Stromal cell of bone marrow (primary cell): ENCODE measurements at regions not wholly inside any gene's neighbourhood (a gene's known extent, or its start where the extent isn't known, plus 50 kb on each side); places are given as distances from the start of the nearest gene placed in this dataset.
"Not testable (repeated sequence)": the region's sequence is repeated elsewhere in the genome, so short reads cannot be mapped to it uniquely, and the experiment has no call there.

Experiments used
- DNase-seq: peaks from one replicate; pipeline ENCODE4 v3.0.0-alpha.2; 2012; ENCODE audit warnings: low read depth

GRCh38 chr14:27245947-27246346, 648.1 kb upstream of the NOVA1 start:
- no peak for DNase-seq

GRCh38 chr14:27253966-27254365, 656.1 kb upstream of the NOVA1 start:
- DNase-seq, result no peak

- DNase-seq, result no peak
Measured at GRCh38 chr14:27256805-27257204, 659.0 kb upstream of the NOVA1 start.

GRCh38 chr14:27267876-27268275, 670.0 kb upstream of the NOVA1 start:
- no peak for DNase-seq

GRCh38 chr14:27270716-27271115, 672.9 kb upstream of the NOVA1 start:
- no peak for DNase-seq

GRCh38 chr14:27278341-27278740, 680.5 kb upstream of the NOVA1 start:
- DNase-seq, result no peak

- no peak for DNase-seq
Measured at GRCh38 chr14:27305441-27305945, 707.7 kb upstream of the NOVA1 start.

GRCh38 chr14:27312730-27313129, 714.9 kb upstream of the NOVA1 start:
- not testable (repeated sequence) for DNase-seq

GRCh38 chr14:27314231-27314630, 716.4 kb upstream of the NOVA1 start:
- DNase-seq, result no peak

GRCh38 chr14:27315477-27315876, 717.6 kb upstream of the NOVA1 start:
- no peak for DNase-seq

- DNase-seq, result no peak
Measured at GRCh38 chr14:27315947-27316346, 718.1 kb upstream of the NOVA1 start.

- DNase-seq, result no peak
Measured at GRCh38 chr14:27318774-27319420, 721.1 kb upstream of the NOVA1 start.

GRCh38 chr14:27320261-27320660, 722.4 kb upstream of the NOVA1 start:
- DNase-seq, result no peak

GRCh38 chr14:27327095-27327494, 729.3 kb upstream of the NOVA1 start:
- DNase-seq, result no peak

GRCh38 chr14:27338012-27338411, 740.2 kb upstream of the NOVA1 start:
- DNase-seq, result no peak

- DNase-seq, result not testable (repeated sequence)
Measured at GRCh38 chr14:27363036-27363435, 765.2 kb upstream of the NOVA1 start.

GRCh38 chr14:27366596-27366995, 768.8 kb upstream of the NOVA1 start:
- DNase-seq, result no peak

- DNase-seq, result no peak
Measured at GRCh38 chr14:27367345-27367744, 769.5 kb upstream of the NOVA1 start.

GRCh38 chr14:27370074-27370473, 772.2 kb upstream of the NOVA1 start:
- no peak for DNase-seq

GRCh38 chr14:27370775-27371174, 772.9 kb upstream of the NOVA1 start:
- DNase-seq, result no peak

GRCh38 chr14:27371209-27371608, 773.4 kb upstream of the NOVA1 start:
- no peak for DNase-seq

GRCh38 chr14:27371868-27372267, 774.0 kb upstream of the NOVA1 start:
- no peak for DNase-seq

GRCh38 chr14:27372771-27373170, 774.9 kb upstream of the NOVA1 start:
- DNase-seq, result no peak

GRCh38 chr14:27384124-27384523, 786.3 kb upstream of the NOVA1 start:
- DNase-seq, result no peak
